GM13977 (cell line): ENCODE measurements at regions not wholly inside any gene's neighbourhood (a gene's known extent, or its start where the extent isn't known, plus 50 kb on each side); places are given as distances from the start of the nearest gene placed in this dataset.

Source experiments
- DNase-seq: peaks from one replicate; pipeline ENCODE4 v3.0.0; 2012; ENCODE audit warnings: low spot score
- CTCF ChIP-seq: IDR thresholded peaks from 2 replicates; pipeline ENCODE4 v1.5.1; 2012; ENCODE audit warnings: mild to moderate bottlenecking, control low read depth; ENCODE audit not compliant: insufficient read depth; ENCODE audit errors: extremely low read depth, missing control alignments
- in situ Hi-C: fragments of 300-500 bp; cut with MboI; formaldehyde crosslinking; loops from one replicate; pipeline ENCODE4 v1.12.0; 2022; ENCODE audit warnings: low sequenced_read_pairs, low pct_unique_long_range_greater_than_20kb, mixed read lengths, inconsistent platforms; ENCODE audit not compliant: unreplicated experiment

DNA sequence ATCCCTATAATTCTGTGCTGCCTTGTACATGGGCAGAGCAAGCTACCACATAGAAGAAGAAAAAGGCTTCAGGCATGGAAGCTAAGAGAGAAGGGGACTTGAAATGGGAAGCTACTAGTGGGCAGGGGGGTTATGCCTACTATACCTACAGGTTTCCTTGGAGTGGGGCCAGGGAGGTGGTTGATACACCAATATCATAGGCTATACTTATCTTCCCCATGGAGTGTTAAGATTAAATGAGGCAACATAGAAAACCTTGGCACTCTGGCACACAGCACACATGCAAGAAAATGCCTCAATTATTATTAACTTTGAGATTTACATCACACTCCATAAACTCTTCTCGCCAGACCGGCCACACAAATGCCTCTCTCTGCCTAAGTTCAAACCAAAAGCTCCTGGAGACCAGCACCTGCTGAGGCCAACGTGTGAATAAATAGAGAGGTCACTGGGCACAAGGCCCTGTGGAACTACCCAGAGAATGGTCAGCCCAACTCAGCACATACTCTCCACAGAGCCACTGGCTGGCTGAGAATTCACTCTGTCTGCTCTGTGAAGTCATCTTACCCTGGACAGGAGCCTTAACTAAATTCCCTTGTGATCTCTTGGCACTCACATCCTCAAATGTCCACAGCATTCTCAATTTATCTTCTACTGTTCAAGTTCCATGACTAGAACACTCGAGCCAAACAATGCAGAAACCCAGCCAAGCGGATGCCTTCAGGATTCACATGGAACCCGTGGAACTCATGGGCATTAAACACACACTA, 498.7 kb downstream of the BCL11A start:
- in situ Hi-C loops, result no loop called here
- no peak for TF ChIP-seq CTCF
- no peak for DNase-seq

DNA sequence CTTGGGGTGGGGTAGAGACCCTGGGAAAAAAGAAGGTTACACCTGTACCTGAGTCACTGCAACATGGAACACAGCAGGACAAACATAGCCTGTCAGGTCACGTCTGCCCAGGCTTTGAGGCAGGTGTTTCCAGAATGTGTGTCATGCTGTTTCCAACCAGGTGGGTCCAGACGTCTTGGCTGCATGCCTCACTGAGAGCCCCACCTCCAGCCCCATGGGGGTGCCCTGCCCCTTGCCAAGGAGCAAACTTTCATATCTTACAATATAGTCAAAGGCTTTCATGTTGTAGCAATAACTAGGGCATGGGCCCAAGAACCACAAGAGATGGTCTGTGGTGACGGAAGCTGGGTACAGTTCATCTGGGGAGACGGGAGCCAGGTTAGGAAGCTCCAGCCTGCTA, 499.7 kb downstream of the BCL11A start:
- DNase-seq, result no peak
- TF ChIP-seq CTCF, result no peak
- in situ Hi-C loops, result no loop called here

DNA sequence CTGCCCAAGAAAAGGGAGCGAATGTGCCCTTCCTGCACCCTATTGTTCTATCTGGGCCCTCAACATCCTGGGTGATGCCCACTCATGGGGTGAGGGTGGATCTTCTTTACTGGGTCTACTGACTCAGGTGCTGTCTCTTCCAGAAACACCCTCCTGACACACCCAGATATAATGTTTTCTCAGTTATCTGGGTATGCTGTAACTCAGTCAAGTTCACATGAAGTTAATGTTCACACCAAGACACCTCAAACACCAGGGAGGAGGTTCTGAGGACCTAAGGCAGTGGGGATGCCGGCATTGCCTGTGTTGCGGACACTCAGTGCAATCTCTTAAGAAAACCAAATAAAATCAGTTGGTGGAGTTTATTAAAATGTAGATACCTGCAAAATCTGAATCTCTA, 500.9 kb downstream of the BCL11A start:
- TF ChIP-seq CTCF, result no peak
- in situ Hi-C loops, result no loop called here

DNA sequence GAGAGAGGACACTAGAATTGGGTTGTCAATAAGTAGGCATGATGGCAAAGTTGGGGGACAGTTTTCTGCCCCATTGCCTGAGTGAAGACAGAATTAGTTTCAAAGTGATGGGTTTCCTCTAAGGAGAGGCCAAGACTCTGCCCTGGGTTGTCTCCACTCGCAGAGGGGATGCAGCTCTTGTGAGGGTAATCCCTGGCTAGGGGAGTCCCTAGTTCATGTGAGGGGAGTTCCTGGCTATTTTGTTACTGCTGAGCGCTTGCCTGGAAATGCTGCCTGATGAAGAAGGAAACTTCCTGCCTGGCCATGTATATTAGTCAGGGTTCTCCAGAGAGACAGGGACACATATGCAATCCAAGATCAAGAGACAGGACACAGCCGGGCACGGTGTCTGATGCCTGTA, 501.5 kb downstream of the BCL11A start:
- no peak for TF ChIP-seq CTCF
- in situ Hi-C loops, result no loop called here
- no peak for DNase-seq

More for the DNA sequence above, 500.9 kb downstream of the BCL11A start:
- DNase-seq, result no peak

DNA sequence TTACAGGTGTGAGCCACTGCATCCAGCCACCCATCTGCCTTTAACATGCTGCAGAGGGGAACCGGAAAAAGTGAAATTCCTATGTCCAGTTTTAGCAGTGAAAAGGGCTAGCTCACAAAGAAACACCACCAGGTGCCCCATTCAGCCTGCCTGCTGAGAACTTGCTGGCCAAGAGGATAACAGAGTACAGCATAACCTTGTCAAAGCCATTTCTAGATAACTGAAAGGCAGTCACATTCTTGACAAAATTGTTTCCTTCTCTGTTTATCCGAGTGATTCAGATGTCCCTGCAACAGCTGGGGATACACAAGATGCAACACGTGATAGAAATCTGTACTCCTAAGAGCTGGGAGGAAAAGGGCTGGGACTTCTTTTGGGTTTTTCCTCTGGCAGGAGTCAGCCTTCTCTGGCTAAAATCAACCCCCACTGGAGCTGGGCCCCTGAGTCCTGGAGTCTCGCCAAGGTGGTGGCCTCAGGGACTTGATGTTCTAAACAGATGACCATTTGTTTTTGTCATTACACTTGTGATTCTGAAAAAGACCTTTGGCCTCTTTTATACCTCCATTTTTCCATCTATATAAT, 505.4 kb downstream of the BCL11A start:
- no peak for TF ChIP-seq CTCF
- DNase-seq, result no peak
- in situ Hi-C loops, result no loop called here

DNA sequence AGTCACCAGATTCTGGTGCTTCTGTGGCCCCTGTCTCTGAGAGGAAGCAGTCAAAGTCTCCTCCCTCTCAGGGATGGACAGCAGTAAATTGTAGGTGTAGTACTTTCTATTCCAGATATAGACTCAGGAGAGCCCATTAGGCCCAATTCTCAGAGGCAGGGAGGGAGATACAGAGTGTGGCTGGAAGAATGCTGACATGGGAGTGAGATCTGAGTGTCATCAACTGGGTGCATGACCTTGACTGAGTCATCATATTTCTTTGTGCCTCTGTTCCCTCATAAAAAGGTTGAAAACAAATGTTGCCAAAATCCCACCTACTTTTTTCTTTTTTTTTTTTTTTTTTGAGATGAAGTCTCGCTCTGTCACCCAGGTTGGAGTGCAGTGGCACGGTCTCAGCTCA, 506.1 kb downstream of the BCL11A start:
- no peak for DNase-seq
- in situ Hi-C loops, result no loop called here
- TF ChIP-seq CTCF, result no peak
